ENCODE measurements at regions not wholly inside any gene's neighbourhood (a gene's known extent, or its start where the extent isn't known, plus 50 kb on each side); places are given as distances from the start of the nearest gene placed in this dataset.

DNA sequence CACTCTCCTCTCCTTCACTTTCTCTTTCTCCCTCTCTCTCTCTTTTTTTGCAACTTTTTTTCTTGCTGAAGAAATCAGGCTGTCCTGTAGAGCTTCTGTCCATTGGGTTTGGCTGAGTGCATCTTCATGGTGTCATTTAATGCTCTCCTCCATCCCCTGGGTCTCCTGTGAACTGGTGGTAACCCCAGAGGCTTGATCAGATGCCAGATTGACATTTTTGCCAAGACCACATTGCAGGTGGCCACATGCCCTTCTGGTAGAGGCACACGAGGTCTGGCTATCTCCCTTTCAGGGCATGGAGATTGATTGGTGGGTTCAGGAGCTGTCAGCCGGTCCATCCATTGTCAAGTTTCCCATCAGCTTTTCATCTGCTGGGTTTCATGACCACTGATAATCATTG lies 188.3 kb upstream of the MYL2 start:
- TF ChIP-seq REST (IDR thresholded peaks at IDR 0.05) (no peak), NR2F2 (IDR thresholded peaks at IDR 0.05) (no peak), TAF1 (conservative IDR thresholded peaks at IDR 0.05) (no peak), CTCF (IDR thresholded peaks at IDR 0.05; ENCODE audit: low read depth, low read length, missing input control) (no peak), SP1 (IDR thresholded peaks at IDR 0.05) (no peak), YY1 (IDR thresholded peaks at IDR 0.05) (no peak), RAD21 (IDR thresholded peaks at IDR 0.05) (no peak), RXRA (IDR thresholded peaks at IDR 0.05) (no peak), GABPA (IDR thresholded peaks at IDR 0.05 in 1 of 2, conservative IDR thresholded peaks at IDR 0.05 in 1 of 2) (no peak), JUND (IDR thresholded peaks at IDR 0.05) (no peak), ATF3 (IDR thresholded peaks at IDR 0.05) (no peak), HNF4A (conservative IDR thresholded peaks at IDR 0.05) (no peak)
- TF ChIP-seq, protein P1, sequence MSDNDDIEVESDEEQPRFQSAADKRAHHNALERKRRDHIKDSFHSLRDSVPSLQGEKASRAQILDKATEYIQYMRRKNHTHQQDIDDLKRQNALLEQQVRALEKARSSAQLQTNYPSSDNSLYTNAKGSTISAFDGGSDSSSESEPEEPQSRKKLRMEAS (IDR thresholded peaks at IDR 0.05), result no peak
